Chondrocyte (in vitro differentiated cells): ENCODE measurements at regions not wholly inside any gene's neighbourhood (a gene's known extent, or its start where the extent isn't known, plus 50 kb on each side); places are given as distances from the start of the nearest gene placed in this dataset.

Experiments
- DNase-seq: peaks from one replicate; pipeline ENCODE4 v3.0.0; 2021; ENCODE audit warnings: mixed read lengths, low spot score
- H3K27ac Mint-ChIP-seq: one replicate; pipeline ENCODE4 v1.8.0; 2021; ENCODE audit warnings: mild to moderate bottlenecking, moderate library complexity, mixed read lengths; ENCODE audit not compliant: unreplicated experiment
- H3K27me3 Mint-ChIP-seq: 2 replicates; pipeline ENCODE4 v1.8.0; 2021; ENCODE audit warnings: low read depth, mixed read lengths
- H3K36me3 Mint-ChIP-seq: 2 replicates; pipeline ENCODE4 v1.8.0; 2021; ENCODE audit warnings: low read depth, mixed read lengths
- H3K4me1 Mint-ChIP-seq: 2 replicates; pipeline ENCODE4 v1.8.0; 2021; ENCODE audit warnings: low read depth, mild to moderate bottlenecking, mixed read lengths
- H3K4me3 Mint-ChIP-seq: one replicate; pipeline ENCODE4 v1.8.0; 2021; ENCODE audit warnings: mild to moderate bottlenecking, moderate library complexity, mixed read lengths; ENCODE audit not compliant: unreplicated experiment
- H3K9me3 Mint-ChIP-seq: 2 replicates; pipeline ENCODE4 v1.8.0; 2021; ENCODE audit warnings: low read depth, mixed read lengths
- TF ChIP-seq, protein P1 (sequence below): fragments of 200-600 bp; sonication (generic); IDR thresholded peaks from 2 replicates; pipeline ENCODE4 v1.5.0; 2021; ENCODE audit warnings: antibody characterized with exemption, mild to moderate bottlenecking, moderate library complexity

DNA sequence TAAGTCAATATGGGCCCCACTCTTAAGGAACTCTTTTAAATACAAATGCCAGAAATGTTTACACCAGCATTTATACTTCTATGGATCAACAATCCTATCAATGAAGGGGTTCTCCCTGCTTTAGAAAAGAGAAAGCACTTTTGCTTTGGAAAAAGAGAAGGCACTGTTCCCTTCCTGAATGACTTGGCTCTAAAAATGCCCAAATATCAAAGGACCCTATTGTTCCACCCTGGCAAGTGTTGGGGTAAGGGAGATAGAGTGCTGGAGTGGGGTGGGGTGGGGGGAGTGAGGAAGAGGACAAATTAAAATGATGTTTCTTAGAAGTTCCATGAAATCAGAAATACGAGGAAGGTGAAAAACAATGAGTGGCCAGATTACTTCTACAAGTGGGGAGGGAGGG, 131.6 kb upstream of the GRIN2B start:
- Mint-ChIP-seq H3K9me3 (peaks cover 11% of the 10 kb centered on the region), H3K36me3 (no peaks in the 10 kb centered on the region), H3K27ac (no peak overlapping the region), H3K4me1 (no peaks in the 10 kb centered on the region), H3K27me3 (peaks cover 3% of the 10 kb centered on the region), H3K4me3 (no peak overlapping the region)
- TF ChIP-seq, protein P1, sequence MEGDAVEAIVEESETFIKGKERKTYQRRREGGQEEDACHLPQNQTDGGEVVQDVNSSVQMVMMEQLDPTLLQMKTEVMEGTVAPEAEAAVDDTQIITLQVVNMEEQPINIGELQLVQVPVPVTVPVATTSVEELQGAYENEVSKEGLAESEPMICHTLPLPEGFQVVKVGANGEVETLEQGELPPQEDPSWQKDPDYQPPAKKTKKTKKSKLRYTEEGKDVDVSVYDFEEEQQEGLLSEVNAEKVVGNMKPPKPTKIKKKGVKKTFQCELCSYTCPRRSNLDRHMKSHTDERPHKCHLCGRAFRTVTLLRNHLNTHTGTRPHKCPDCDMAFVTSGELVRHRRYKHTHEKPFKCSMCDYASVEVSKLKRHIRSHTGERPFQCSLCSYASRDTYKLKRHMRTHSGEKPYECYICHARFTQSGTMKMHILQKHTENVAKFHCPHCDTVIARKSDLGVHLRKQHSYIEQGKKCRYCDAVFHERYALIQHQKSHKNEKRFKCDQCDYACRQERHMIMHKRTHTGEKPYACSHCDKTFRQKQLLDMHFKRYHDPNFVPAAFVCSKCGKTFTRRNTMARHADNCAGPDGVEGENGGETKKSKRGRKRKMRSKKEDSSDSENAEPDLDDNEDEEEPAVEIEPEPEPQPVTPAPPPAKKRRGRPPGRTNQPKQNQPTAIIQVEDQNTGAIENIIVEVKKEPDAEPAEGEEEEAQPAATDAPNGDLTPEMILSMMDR = no peak
- DNase-seq = no peak

DNA sequence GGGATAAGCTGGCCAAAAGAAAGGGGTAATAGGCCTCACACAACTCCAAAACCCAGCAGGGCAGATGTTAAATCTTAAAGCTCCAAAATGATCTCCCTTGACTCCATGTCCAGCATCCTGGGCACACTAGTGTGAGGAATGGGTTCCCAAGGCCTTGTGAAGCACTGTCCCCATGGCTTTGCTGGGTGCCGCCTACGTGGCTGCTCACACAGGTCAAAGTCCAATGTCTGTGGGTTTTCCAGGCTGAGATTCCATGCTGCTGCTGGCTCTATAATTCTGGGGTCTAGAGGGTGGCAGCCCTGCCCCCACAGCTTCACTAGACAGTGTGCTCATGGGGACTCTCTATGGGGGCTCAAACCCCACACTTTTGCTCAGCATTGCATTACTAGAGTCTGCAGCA, 145.3 kb upstream of the GRIN2B start:
- TF ChIP-seq, protein P1 = no peak
- no peaks in the 10 kb centered on the region for H3K36me3 Mint-ChIP-seq
- no peak for DNase-seq
- no peak overlapping the region for H3K27ac Mint-ChIP-seq
- H3K9me3 Mint-ChIP-seq = peaks cover 14% of the 10 kb centered on the region
- no peak overlapping the region for H3K4me3 Mint-ChIP-seq
- no peaks in the 10 kb centered on the region for H3K27me3 Mint-ChIP-seq
- H3K4me1 Mint-ChIP-seq = no peaks in the 10 kb centered on the region

DNA sequence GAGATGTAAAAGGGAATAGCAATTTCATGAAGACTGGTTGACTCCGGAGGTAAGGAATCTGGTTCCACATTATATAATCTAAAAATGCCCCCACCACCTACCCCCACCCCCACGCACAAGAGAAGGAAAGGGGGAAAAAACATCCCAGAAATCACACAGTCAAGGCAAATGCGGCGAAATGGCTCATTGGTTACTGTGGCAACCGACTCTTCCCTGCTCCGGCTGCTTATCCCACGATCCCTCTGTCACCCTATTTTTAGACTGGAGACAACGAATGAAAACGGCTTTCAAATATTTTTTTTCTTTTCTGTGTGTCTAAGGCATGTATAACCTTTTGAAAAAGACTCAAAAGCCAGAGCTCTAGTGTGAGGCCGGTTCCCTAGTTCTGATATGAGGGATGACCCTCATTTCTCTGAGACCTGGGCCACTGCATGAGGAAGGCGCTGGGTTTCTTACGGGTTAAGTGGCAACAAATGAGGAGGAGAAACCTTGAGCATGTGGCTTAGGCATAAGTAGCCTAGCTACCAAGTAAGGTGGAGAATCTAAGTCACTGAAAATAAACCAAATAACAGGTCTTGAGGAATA, 148.3 kb upstream of the GRIN2B start:
- H3K4me1 Mint-ChIP-seq = no peaks in the 10 kb centered on the region
- peaks cover 6% of the 10 kb centered on the region for H3K9me3 Mint-ChIP-seq
- no peak for DNase-seq

DNA sequence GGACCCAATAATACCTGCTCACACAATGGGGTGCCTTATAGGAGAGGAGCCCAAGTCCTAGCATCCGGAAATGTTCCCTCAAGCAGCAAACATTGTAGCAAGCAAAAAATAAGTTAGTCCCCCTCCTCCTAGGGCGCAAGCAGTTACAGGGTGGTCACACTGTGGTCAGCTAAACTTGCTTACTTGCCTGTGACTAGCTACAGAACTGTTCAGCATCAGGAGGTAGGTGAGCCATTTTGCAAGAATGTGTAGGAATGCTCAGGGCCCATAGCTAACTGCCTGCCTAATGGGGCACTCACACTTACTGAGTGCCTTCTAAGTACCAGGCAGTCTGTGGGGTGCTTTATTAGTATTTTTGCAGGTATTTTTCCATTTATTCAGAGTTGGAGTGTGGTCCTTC, 154.6 kb upstream of the GRIN2B start:
- H3K9me3 Mint-ChIP-seq = no peaks in the 10 kb centered on the region
- no peak overlapping the region for H3K27ac Mint-ChIP-seq
- no peak for DNase-seq
- peaks cover 2% of the 10 kb centered on the region for H3K27me3 Mint-ChIP-seq
- H3K4me3 Mint-ChIP-seq = no peak overlapping the region
- no peaks in the 10 kb centered on the region for H3K4me1 Mint-ChIP-seq
- H3K36me3 Mint-ChIP-seq = no peaks in the 10 kb centered on the region
- TF ChIP-seq, protein P1 = no peak

More for the DNA sequence above, 148.3 kb upstream of the GRIN2B start:
- TF ChIP-seq, protein P1 = no peak
- Mint-ChIP-seq H3K36me3 (no peaks in the 10 kb centered on the region), H3K4me3 (no peak overlapping the region), H3K27ac (no peak overlapping the region), H3K27me3 (no peaks in the 10 kb centered on the region)

DNA sequence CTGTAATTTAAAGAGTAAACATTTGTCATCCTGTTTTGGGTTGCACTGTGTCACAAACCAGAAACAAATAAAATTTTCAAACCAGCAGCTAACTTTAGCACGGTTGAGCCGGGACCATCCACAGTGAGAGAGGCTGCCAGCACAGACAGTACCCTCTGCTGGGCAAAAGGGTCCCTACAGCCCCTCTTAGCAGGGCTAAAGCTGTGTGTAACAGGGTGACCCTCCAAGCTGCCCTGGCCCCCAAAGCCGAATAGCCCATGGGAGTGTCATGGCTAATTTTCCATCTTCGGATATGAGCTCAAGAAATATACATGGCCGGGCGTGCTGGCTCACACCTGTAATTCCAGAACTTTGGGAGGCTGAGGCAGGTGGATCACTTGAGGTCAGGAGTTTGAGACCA, 157.1 kb upstream of the GRIN2B start:
- TF ChIP-seq, protein P1 = peak; percentile 26
- no peak for DNase-seq
- no peak overlapping the region for H3K4me3 Mint-ChIP-seq
- no peaks in the 10 kb centered on the region for H3K9me3 Mint-ChIP-seq
- no peaks in the 10 kb centered on the region for H3K4me1 Mint-ChIP-seq
- no peaks in the 10 kb centered on the region for H3K36me3 Mint-ChIP-seq
- H3K27ac Mint-ChIP-seq = no peak overlapping the region
- peaks cover 2% of the 10 kb centered on the region for H3K27me3 Mint-ChIP-seq
